Omental fat pad (tissue), 3 donors: ENCODE measurements at regions not wholly inside any gene's neighbourhood (a gene's known extent, or its start where the extent isn't known, plus 50 kb on each side); places are given as distances from the start of the nearest gene placed in this dataset.

ENCODE experiments used
- ATAC-seq: fragments of 150-250 bp; one replicate; pipeline ENCODE4 v1.9.1; 2016; ENCODE audit warnings: mild to moderate bottlenecking, moderate library complexity; ENCODE audit not compliant: low FRiP score
- DNase-seq: peaks from one replicate; pipeline ENCODE4 v3.0.0-alpha.2; 2019; ENCODE audit warnings: low spot score
- CTCF ChIP-seq, 3 donors: fragments of 450-650 bp; IDR thresholded peaks; one replicate each; pipeline ENCODE4 v1.5.1; 2016 to 2017; ENCODE audit warnings: antibody characterized with exemption in 3 of 3, mild to moderate bottlenecking in 3 of 3, moderate library complexity in 2 of 3

- ATAC-seq (no peak), DNase-seq (no peak)
- no peak for TF ChIP-seq CTCF (IDR thresholded peaks at IDR 0.05)
These were observed 371.6 kb downstream of the RPS24 start for GRCh38 chr10:78405231-78405630.

- DNase-seq: no peak
- TF ChIP-seq CTCF (IDR thresholded peaks at IDR 0.05): no peak
- ATAC-seq: no peak
These were observed 372.1 kb downstream of the RPS24 start for GRCh38 chr10:78405736-78406135.

GRCh38 chr10:78406648-78407008, 373.0 kb downstream of the RPS24 start:
- ATAC-seq: peak; percentile 41
- DNase-seq: no peak
- no peak for TF ChIP-seq CTCF (IDR thresholded peaks at IDR 0.05)

- DNase-seq (peak; percentile 81), ATAC-seq (peak; percentile 88)
- no peak for TF ChIP-seq CTCF (IDR thresholded peaks at IDR 0.05)
These were observed 373.5 kb downstream of the RPS24 start for GRCh38 chr10:78407009-78407711.

GRCh38 chr10:78407966-78408365, 374.3 kb downstream of the RPS24 start:
- ATAC-seq (no peak), DNase-seq (no peak)
- TF ChIP-seq CTCF (IDR thresholded peaks at IDR 0.05): no peak

- ATAC-seq (no peak), DNase-seq (no peak)
- TF ChIP-seq CTCF (IDR thresholded peaks at IDR 0.05): no peak
These were observed 375.2 kb downstream of the RPS24 start for GRCh38 chr10:78408671-78409472.
